ENCODE measurements at regions not wholly inside any gene's neighbourhood (a gene's known extent, or its start where the extent isn't known, plus 50 kb on each side); places are given as distances from the start of the nearest gene placed in this dataset.

DNA sequence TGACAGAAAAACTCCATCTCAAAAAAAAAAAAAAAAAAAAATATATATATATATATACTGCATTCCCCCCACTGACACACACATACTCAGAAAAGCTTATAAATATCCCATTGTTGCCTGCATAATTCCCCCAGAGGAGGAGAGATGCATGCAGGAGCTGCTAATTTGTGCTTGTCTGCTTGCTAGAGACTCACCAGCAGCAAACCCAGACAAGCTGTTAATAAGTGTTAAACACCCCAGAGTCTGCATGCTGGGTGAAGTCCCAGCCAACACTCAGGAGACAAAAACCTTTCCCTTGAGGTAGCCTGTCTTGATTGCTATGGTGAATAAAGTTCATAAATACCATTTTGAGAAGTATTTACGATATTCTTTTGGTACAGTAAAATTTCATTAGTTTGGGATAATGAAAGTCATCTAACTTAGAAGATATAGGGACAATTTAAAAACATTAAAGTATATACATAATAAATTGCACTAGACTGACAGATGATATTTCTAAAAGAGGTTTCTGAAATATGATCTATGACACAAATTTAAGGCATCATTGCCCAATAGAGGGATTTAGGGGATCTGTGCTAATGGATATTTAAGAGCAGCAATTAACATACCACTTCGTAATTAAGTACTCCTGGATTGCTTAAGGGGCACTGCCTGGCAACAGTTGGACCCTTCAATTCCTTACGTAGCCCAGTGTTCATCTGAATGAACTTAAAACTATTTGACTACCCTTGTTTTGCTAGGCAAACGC, 400.0 kb upstream of the C2CD4B start:
- intact Hi-C loops (cut with micrococcal nuclease), result no loop called here
- Mint-ChIP-seq H3K27me3 (ENCODE audit: insufficient read depth, unreplicated experiment) (no peaks in the 10 kb centered on the region), H3K4me3 (ENCODE audit: unreplicated experiment) (no peak overlapping the region), H3K4me1 (ENCODE audit: insufficient read depth, unreplicated experiment) (peaks cover 9% of the 10 kb centered on the region), H3K27ac (ENCODE audit: low read depth, unreplicated experiment) (no peak overlapping the region), H3K36me3 (ENCODE audit: insufficient read depth, unreplicated experiment) (no peaks in the 10 kb centered on the region), H3K9me3 (ENCODE audit: unreplicated experiment) (no peaks in the 10 kb centered on the region)
- BruUV-seq (replicated peaks), result no TSS peak
- ChIA-PET CTCF (interaction anchor here (0.6 kb wide), 1 partner anchor 189 kb away, joined by 3 read pairs; no protein-coding TSS in a partner anchor), POLR2A (no interaction called here)
- no peak for TF ChIP-seq CTCF (IDR thresholded peaks at IDR 0.05; ENCODE audit: unreplicated experiment)
- DNase-seq (ENCODE audit: unreplicated experiment), result no peak

GRCh38 chr15:62565634-62566026, 400.5 kb upstream of the C2CD4B start:
- Mint-ChIP-seq H3K9me3 (ENCODE audit: unreplicated experiment) (no peaks in the 10 kb centered on the region), H3K36me3 (ENCODE audit: insufficient read depth, unreplicated experiment) (no peaks in the 10 kb centered on the region), H3K27ac (ENCODE audit: low read depth, unreplicated experiment) (no peak overlapping the region), H3K4me1 (ENCODE audit: insufficient read depth, unreplicated experiment) (peaks cover 14% of the 10 kb centered on the region), H3K27me3 (ENCODE audit: insufficient read depth, unreplicated experiment) (no peaks in the 10 kb centered on the region), H3K4me3 (ENCODE audit: unreplicated experiment) (no peak overlapping the region)
- TF ChIP-seq CTCF (IDR thresholded peaks at IDR 0.05; ENCODE audit: unreplicated experiment), result no peak
- ChIA-PET POLR2A (no interaction called here), CTCF (interaction anchor here (0.6 kb wide), 1 partner anchor 189 kb away, joined by 3 read pairs; no protein-coding TSS in a partner anchor)
- intact Hi-C loops (cut with micrococcal nuclease), result no loop called here
- no peak for DNase-seq (ENCODE audit: unreplicated experiment)
- no TSS peak for BruUV-seq (replicated peaks)

- BruUV-seq (replicated peaks), result no TSS peak
- intact Hi-C loops (cut with micrococcal nuclease), result no loop called here
- Mint-ChIP-seq H3K27me3 (ENCODE audit: insufficient read depth, unreplicated experiment) (no peaks in the 10 kb centered on the region), H3K27ac (ENCODE audit: low read depth, unreplicated experiment) (no peak overlapping the region), H3K36me3 (ENCODE audit: insufficient read depth, unreplicated experiment) (no peaks in the 10 kb centered on the region), H3K4me1 (ENCODE audit: insufficient read depth, unreplicated experiment) (peaks cover 15% of the 10 kb centered on the region), H3K9me3 (ENCODE audit: unreplicated experiment) (no peaks in the 10 kb centered on the region), H3K4me3 (ENCODE audit: unreplicated experiment) (no peak overlapping the region)
- ChIA-PET POLR2A (no interaction called here), CTCF (no interaction called here)
- no peak for TF ChIP-seq CTCF (IDR thresholded peaks at IDR 0.05; ENCODE audit: unreplicated experiment)
- no peak for DNase-seq (ENCODE audit: unreplicated experiment)
Measured at GRCh38 chr15:62566248-62566647, 401.2 kb upstream of the C2CD4B start.

GRCh38 chr15:62567501-62567900, 402.4 kb upstream of the C2CD4B start:
- H3K4me3 Mint-ChIP-seq (ENCODE audit: unreplicated experiment), result no peak overlapping the region
- no TSS peak for BruUV-seq (replicated peaks)
- H3K36me3 Mint-ChIP-seq (ENCODE audit: insufficient read depth, unreplicated experiment), result no peaks in the 10 kb centered on the region
- no peaks in the 10 kb centered on the region for H3K9me3 Mint-ChIP-seq (ENCODE audit: unreplicated experiment)
- ChIA-PET CTCF (no interaction called here), POLR2A (no interaction called here)
- no peak for TF ChIP-seq CTCF (IDR thresholded peaks at IDR 0.05; ENCODE audit: unreplicated experiment)
- H3K27ac Mint-ChIP-seq (ENCODE audit: low read depth, unreplicated experiment), result no peak overlapping the region
- peaks cover 15% of the 10 kb centered on the region for H3K4me1 Mint-ChIP-seq (ENCODE audit: insufficient read depth, unreplicated experiment)
- no peaks in the 10 kb centered on the region for H3K27me3 Mint-ChIP-seq (ENCODE audit: insufficient read depth, unreplicated experiment)
- no peak for DNase-seq (ENCODE audit: unreplicated experiment)
- intact Hi-C loops (cut with micrococcal nuclease), result no loop called here
